B cell (primary cell): ENCODE measurements at regions not wholly inside any gene's neighbourhood (a gene's known extent, or its start where the extent isn't known, plus 50 kb on each side); places are given as distances from the start of the nearest gene placed in this dataset.

Experiments
- EZH2 ChIP-seq: IDR thresholded peaks from 2 replicates; pipeline ENCODE4 v1.6.1; 2012; ENCODE audit warnings: borderline replicate concordance, low read depth, mild to moderate bottlenecking, moderate library complexity, low read length; ENCODE audit not compliant: insufficient read depth, poor library complexity, severe bottlenecking
- TF ChIP-seq, protein P1 (sequence below): fragments of 200-600 bp; IDR thresholded peaks from one replicate; pipeline ENCODE4 v1.8.0; 2022; ENCODE audit warnings: antibody characterized with exemption, mild to moderate bottlenecking

DNA sequence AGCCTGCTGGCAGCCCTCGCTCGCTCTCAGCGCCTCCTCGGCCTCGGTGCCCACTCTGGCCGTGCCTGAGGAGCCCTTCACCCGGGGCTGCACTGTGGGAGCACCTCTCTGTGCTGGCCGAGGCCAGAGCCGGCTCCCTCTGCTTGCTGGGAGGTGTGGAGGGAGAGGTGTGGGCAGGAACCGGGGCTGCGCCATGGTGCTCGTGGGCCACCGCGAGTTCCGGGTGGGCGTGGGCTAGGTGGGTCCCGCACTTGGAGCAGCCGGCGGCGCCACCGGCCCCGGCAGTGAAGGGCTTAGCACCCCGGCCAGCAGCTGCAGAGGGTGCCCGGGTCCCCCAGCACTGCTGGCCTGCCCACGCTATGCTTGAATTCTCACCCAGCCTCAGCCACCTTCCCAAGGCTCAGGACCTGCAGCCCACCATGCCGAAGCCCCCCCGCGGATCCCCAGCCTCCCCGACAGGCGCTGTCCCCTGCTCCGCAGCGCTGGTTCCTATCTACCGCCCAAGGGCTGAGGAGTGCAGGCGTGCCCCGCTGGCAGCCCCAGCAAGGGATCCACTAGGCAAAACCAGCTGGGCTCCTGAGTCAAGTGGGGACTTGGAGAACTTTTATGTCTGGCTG lies 863.3 kb downstream of the IGSF11 start:
- TF ChIP-seq, protein P1, sequence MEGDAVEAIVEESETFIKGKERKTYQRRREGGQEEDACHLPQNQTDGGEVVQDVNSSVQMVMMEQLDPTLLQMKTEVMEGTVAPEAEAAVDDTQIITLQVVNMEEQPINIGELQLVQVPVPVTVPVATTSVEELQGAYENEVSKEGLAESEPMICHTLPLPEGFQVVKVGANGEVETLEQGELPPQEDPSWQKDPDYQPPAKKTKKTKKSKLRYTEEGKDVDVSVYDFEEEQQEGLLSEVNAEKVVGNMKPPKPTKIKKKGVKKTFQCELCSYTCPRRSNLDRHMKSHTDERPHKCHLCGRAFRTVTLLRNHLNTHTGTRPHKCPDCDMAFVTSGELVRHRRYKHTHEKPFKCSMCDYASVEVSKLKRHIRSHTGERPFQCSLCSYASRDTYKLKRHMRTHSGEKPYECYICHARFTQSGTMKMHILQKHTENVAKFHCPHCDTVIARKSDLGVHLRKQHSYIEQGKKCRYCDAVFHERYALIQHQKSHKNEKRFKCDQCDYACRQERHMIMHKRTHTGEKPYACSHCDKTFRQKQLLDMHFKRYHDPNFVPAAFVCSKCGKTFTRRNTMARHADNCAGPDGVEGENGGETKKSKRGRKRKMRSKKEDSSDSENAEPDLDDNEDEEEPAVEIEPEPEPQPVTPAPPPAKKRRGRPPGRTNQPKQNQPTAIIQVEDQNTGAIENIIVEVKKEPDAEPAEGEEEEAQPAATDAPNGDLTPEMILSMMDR: no peak
- no peak for TF ChIP-seq EZH2
